ENCODE measurements at regions not wholly inside any gene's neighbourhood (a gene's known extent, or its start where the extent isn't known, plus 50 kb on each side); places are given as distances from the start of the nearest gene placed in this dataset.

GRCh38 chr7:86320889-86321288 is 322.8 kb upstream of the GRM3 start:
- Histone ChIP-seq H3K4me3 (no peak overlapping the region), H3K27ac (no peak overlapping the region), H3K27me3 (no peaks in the 10 kb centered on the region), H3K36me3 (no peaks in the 10 kb centered on the region), H3K9me3 (no peaks in the 10 kb centered on the region), H3K4me1 (no peaks in the 10 kb centered on the region)
- no peak for TF ChIP-seq CTCF (IDR thresholded peaks at IDR 0.05)
- intact Hi-C loops (cut with DNase I) = no loop called here
- no peak for DNase-seq (ENCODE audit: low spot score in 2 of 2)

- no peaks in the 10 kb centered on the region for H3K27me3 ChIP-seq
- no peaks in the 10 kb centered on the region for H3K36me3 ChIP-seq
- DNase-seq (ENCODE audit: low spot score in 2 of 2) = no peak
- no peak overlapping the region for H3K4me3 ChIP-seq
- H3K27ac ChIP-seq = no peak overlapping the region
- no peaks in the 10 kb centered on the region for H3K9me3 ChIP-seq
- intact Hi-C loops (cut with DNase I) = no loop called here
- H3K4me1 ChIP-seq = no peaks in the 10 kb centered on the region
- no peak for TF ChIP-seq CTCF (IDR thresholded peaks at IDR 0.05)
Measured at GRCh38 chr7:86320341-86320740, 323.4 kb upstream of the GRM3 start.

- H3K27ac ChIP-seq = no peak overlapping the region
- no peaks in the 10 kb centered on the region for H3K27me3 ChIP-seq
- H3K4me1 ChIP-seq = no peaks in the 10 kb centered on the region
- no peak for DNase-seq (ENCODE audit: low spot score in 2 of 2)
- intact Hi-C loops (cut with DNase I) = no loop called here
- no peak overlapping the region for H3K4me3 ChIP-seq
- no peaks in the 10 kb centered on the region for H3K9me3 ChIP-seq
- no peak for TF ChIP-seq CTCF (IDR thresholded peaks at IDR 0.05)
- H3K36me3 ChIP-seq = no peaks in the 10 kb centered on the region
Measured at GRCh38 chr7:86313842-86314241, 329.9 kb upstream of the GRM3 start.

- H3K4me3 ChIP-seq = no peak overlapping the region
- no peak overlapping the region for H3K27ac ChIP-seq
- intact Hi-C loops (cut with DNase I) = no loop called here
- no peaks in the 10 kb centered on the region for H3K36me3 ChIP-seq
- no peak for TF ChIP-seq CTCF (IDR thresholded peaks at IDR 0.05)
- H3K9me3 ChIP-seq = no peaks in the 10 kb centered on the region
- H3K4me1 ChIP-seq = no peaks in the 10 kb centered on the region
- H3K27me3 ChIP-seq = no peaks in the 10 kb centered on the region
- DNase-seq (ENCODE audit: low spot score in 2 of 2) = no peak
Measured at GRCh38 chr7:86301301-86301700, 342.4 kb upstream of the GRM3 start.

GRCh38 chr7:86295526-86295925 is 348.2 kb upstream of the GRM3 start:
- Histone ChIP-seq H3K4me1 (no peaks in the 10 kb centered on the region), H3K36me3 (no peaks in the 10 kb centered on the region), H3K9me3 (no peaks in the 10 kb centered on the region), H3K27me3 (no peaks in the 10 kb centered on the region), H3K4me3 (no peak overlapping the region), H3K27ac (no peak overlapping the region)
- no peak for DNase-seq (ENCODE audit: low spot score in 2 of 2)
- no peak for TF ChIP-seq CTCF (IDR thresholded peaks at IDR 0.05)
- intact Hi-C loops (cut with DNase I) = no loop called here

- H3K36me3 ChIP-seq = no peaks in the 10 kb centered on the region
- H3K4me1 ChIP-seq = no peaks in the 10 kb centered on the region
- TF ChIP-seq CTCF (IDR thresholded peaks at IDR 0.05) = no peak
- no peaks in the 10 kb centered on the region for H3K27me3 ChIP-seq
- intact Hi-C loops (cut with DNase I) = no loop called here
- no peak overlapping the region for H3K4me3 ChIP-seq
- H3K27ac ChIP-seq = no peak overlapping the region
- DNase-seq (ENCODE audit: low spot score in 2 of 2) = no peak
- no peaks in the 10 kb centered on the region for H3K9me3 ChIP-seq
Measured at GRCh38 chr7:86282014-86282682, 361.6 kb upstream of the GRM3 start.

Data from ascending aorta (tissue), 2 donors.